NCI-H526 treated with DMSO at 0.1 percent for 48 hours (cell line): ENCODE measurements at regions not wholly inside any gene's neighbourhood (a gene's known extent, or its start where the extent isn't known, plus 50 kb on each side); places are given as distances from the start of the nearest gene placed in this dataset.
"Not testable (repeated sequence)": the region's sequence is repeated elsewhere in the genome, so short reads cannot be mapped to it uniquely, and the experiment has no call there.

Source experiments
- DNase-seq: peaks from one replicate; lab custom pipeline; 2025; lab: John Stamatoyannopoulos, UW

DNA sequence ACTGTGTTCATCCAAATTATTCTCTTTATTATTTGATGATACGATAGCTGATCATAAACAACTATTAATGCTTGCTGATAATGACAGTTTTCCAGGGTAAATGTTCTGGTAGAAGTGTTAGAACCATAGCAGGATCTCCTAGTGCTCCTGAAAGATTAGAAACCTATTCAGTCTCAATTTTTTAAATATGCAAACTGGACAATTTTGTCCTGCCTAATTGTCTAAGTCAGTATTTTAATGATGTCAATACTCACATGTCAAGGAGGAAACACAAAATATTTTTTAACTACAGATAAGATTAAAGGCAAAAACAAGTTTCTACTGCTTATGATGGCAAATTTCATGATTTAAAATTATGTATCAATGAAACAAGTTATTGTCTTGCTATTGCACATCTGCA, 233.9 kb downstream of the RFPL4B start:
- DNase-seq, result no peak

DNA sequence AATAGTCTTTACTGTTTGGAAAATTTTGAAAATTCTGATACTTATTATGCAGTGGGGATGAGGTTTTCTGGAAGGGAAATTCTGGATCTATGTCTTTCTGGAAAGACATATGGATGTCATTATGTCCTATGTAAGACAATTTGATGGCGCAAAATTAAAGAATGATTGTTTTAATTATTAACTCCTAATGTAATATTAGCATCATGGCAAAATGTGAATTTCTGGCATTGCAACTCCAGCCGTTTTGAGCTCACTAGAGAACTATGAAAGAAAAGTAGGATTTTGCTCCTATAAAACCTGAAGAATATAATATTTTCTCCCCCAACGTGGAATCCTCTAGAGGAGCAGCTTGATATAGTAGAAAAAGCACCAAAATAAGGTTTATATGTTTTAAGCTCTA, 243.2 kb downstream of the RFPL4B start:
- no peak for DNase-seq

DNA sequence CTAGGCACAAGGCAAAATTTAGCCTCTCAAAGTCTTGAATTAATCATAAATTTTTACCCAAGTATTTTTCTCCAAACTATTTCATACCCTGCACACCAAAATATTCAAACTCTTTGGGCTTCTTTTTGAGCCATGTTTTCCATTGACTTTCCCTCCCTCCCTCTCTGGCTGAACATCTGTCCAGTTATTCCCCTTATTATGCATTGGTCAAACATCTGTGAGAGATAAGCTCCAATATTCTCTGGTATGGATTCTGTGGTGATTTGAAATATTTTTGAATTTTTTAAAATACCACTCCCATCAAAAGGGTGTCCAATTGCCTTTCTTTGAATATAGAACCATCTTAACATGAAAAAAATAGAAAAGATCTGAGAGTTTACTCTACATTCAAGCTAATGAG, 244.2 kb downstream of the RFPL4B start:
- no peak for DNase-seq

- DNase-seq, result no peak
These were observed 245.0 kb downstream of the RFPL4B start for GRCh38 chr6:112592159-112592558.

DNA sequence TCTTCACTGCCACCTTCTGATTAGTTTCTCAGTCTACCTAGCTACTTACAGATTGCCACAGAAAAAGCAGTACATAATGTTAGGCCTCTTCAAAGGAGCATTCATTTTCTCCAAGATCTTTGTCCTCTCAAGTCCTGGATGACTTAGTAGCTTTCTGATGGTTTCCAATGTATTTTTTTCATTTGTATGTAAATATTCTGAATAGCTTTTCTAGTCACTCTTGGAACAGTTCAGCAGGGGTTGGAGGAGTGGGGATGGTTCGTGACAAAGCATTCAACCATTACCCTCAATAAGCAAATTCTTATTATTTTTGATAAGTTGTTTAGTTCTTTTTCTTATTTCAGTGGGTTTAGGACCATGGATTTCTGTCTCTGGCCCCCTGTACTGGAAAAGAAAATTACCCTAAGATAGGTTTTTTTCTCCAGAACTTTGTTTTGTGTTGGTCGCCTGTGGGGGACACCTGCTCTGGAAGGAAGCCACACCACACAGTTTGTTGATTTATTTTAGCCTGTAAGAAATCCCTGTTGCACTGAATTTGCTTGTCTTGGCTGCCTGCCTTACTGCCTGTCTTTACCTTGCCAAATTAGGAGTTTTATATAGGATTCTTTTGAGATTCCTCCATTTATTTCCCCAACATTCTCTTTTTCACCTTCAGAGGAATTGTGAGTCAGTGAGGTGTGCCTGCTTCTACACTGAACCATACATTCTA, 247.9 kb downstream of the RFPL4B start:
- DNase-seq, result no peak

GRCh38 chr6:112595841-112596240, 248.7 kb downstream of the RFPL4B start:
- DNase-seq, result no peak

- DNase-seq, result no peak
These were observed 250.0 kb downstream of the RFPL4B start for GRCh38 chr6:112597176-112597575.

DNA sequence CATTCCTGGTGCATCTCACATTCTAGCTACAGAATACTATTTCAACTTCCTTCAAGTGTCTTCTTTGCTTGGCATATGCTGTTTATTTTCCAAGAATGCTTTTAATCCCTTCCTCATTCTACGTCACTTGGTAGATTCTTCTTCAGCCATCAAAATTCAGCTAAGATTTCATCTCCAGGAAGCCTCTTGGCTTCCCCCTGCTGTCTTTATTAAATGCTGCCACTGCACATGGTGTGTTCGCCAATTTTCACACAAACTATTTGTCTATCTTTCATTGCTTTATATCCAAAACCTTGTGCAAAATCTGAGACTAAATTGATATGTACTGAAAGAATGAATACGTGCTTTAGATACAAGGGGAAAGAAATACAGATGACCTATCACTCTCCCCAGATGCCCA, 253.0 kb downstream of the RFPL4B start:
- DNase-seq, result no peak

- DNase-seq, result no peak
These were observed 256.6 kb downstream of the RFPL4B start for GRCh38 chr6:112603726-112604125.

DNA sequence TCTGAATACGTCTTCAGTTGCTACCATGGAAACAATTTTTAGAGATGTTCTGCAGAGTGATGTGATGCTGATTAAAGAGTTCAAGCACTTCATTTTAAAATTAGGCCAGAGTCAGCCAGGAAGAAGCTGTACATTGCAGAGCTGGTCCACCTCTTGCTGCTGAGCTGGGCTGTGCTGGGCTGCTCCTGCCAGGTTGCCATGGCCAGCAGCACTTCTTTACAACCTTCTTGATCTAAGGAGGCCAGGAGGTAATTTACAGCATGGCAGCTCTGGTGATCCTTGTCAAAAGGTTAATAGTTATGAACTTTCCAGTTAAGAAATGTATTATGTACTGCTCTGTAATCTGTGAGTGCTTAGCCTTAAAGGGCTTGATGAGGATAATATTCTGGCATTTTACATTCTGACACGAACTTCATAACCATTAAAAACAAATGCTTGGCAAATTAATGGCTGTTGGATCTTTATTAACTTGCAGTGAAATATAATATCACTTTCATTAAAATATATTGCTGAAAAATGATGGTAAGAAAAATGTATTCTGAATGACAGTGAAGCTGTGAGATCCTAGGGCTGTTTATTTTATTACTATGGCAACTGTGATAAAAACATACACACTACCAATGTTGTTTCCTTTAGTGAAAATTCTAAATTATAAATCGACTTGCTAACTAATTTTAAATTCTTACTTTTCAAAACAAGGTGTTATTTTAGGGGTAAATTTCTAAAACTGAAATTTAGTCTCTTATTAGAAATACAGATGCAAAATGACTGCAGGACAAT, 259.7 kb downstream of the RFPL4B start:
- no peak for DNase-seq

DNA sequence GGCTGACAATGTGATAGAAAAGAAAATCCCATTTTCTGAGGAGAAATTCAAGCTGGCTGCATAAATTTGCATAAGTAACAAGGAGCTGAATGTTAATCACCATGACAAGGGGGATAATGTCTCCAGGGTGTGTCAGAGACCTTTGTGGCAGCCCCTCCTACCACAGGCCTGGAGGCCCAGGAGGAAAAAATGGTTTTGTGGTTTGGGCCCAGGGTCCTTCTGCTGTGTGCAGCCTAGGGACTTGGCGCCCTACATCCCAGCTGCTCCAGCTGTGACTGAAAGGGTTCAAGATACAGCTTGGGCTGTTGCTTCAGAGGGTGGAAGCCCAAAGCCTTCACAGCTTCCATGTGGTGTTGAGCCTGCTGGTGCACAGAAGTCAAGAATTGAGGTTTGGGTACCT, 261.8 kb downstream of the RFPL4B start:
- not testable (repeated sequence) for DNase-seq

DNA sequence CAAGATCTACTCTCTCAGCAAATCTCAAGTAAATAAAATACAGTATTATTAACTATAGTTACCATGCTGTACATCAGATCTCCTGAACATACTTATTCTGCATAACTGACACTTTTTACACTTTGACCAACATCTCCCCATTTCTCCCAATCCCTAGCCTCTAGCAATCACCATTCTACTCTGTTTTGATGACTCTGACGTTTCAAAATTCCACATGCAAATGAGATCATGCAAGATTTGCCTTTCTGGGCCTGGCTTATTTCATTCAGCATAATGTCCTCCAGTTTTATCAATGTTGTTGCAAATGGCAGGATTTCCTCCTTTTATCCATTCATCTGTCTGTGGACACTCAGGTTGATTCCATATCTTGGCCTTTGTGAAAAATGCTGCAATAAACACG, 266.3 kb downstream of the RFPL4B start:
- DNase-seq, result peak; percentile 35

- no peak for DNase-seq
These were observed 271.7 kb downstream of the RFPL4B start for GRCh38 chr6:112618849-112619248.

GRCh38 chr6:112620812-112621569, 273.9 kb downstream of the RFPL4B start:
- DNase-seq, result peak; percentile 91

- no peak for DNase-seq
These were observed 274.9 kb downstream of the RFPL4B start for GRCh38 chr6:112622036-112622435.

DNA sequence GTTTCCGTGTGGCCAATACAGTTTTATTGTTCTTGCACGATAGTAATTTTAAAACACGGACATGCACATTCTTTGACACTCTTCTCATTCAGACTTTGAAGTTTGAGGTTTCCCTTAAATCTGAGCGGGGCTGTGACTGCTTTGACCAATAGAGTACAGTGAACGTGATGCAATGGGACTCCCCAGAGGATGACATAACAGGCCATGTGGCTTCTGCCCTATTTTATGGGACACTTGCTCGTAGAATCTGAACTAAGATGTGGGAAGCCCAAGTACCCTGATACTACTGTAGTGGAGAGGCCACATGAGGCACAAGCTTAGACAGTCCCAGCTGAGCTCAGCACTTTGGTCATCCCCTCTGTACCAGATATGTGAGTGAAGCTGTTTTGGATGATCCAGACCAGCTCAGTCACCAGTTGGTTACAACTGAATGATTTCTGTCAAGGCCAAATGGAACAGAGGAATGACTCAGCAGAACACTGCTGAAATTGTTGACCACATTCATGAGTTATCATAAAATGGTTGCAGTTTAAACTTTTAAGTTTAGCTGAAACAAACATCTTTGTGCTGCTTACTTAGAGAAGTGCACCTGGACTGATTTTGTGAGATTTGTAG, 279.4 kb downstream of the RFPL4B start:
- no peak for DNase-seq

DNA sequence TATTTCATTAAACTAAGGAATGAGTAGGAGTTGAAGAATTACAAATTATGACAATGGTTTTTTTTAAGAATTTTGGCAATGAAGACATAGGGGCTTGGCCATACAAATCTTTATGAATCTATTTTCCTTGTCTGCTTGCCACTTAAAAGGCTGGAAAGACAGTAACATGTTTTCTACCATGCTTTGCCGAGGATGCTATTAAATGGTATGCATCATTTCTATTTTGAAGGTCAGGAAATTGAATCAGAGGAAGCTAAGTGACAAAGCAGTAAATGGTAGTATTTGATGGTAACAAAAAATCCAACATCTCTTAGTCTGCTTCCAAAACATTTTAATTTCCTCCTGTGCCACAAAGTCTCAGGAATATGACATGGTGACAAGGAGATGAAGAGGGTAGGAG, 287.2 kb downstream of the RFPL4B start:
- no peak for DNase-seq

DNA sequence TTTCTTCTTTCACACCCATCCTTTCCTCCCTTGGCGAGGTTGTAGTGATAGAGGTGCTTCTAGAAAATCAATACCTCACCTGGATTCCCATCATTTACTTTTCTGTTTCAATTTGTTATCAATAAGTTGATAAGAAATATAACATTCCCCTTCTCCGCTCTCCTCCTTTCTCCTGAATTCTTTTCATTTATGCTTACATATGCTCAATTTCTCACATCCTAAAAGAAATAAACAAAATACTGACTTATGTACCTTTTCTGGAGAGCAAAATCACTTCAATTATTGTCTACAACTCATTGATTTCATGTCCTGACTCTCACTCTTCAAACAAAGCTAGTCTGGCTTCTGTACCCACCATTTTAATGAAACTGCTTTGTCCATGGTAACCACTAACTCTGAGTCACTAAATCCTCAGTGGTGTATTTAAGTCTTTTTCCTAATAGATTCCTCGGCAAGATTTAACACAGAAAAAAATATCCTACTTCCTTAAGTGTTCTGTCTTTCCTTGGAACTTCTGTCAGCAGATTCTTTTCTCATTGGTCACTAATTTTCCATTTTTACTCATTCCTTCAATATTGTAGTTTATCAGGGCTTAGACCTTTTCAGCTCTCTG, 289.6 kb downstream of the RFPL4B start:
- no peak for DNase-seq

DNA sequence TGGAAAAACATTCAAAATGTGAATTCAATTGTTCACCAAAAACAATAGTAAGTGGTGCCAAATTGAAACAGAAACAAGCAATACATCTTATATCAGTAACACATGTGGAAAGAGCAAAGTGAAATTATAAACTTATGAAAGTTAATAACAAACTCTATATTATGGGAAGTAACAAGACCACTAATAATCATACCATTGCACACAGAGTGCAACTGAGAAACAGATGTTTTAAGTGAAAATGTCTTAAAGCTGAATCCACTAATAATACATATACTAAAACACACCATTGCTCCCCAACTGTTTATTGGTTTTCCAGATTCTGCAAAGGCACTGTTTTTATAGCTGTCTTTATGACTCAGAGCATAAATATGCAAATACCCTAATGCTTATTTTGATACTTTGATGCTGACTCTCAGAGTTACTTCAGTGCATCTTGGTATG, 292.3 kb downstream of the RFPL4B start:
- DNase-seq, result no peak

- no peak for DNase-seq
These were observed 293.8 kb downstream of the RFPL4B start for GRCh38 chr6:112640891-112641290.

DNA sequence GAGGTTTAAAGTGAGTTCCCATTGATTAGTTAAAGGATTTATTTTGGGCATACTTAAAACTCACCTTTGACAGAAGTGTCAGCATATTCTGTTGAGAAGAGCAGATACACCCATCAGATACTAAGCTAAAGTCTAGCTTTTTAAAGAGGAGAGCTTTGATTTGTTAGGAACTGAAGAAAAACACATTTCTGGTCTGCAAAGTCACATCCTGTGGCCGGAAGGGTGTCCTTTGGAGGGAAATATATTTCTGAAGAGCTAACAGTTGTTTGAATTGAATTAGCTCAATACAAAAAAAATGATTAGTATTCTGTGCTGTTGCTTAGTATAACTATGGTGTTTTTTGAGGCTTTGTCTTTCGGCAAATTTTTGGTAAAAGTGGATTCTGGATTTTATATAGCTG, 302.7 kb downstream of the RFPL4B start:
- DNase-seq, result no peak

GRCh38 chr6:112651239-112651638, 304.1 kb downstream of the RFPL4B start:
- DNase-seq, result no peak
